Esophagus squamous epithelium (tissue), 5 donors: ENCODE measurements at regions not wholly inside any gene's neighbourhood (a gene's known extent, or its start where the extent isn't known, plus 50 kb on each side); places are given as distances from the start of the nearest gene placed in this dataset.

Source experiments
- DNase-seq: peaks from one replicate; lab custom pipeline; 2025; lab: John Stamatoyannopoulos, UW
- H3K27ac ChIP-seq, 4 donors: fragments of 200-600 bp; sonication (generic); one replicate each; pipeline ENCODE4 v1.5.1; 2016 to 2019; ENCODE audit warnings: mild to moderate bottlenecking in 1 of 4
- H3K27me3 ChIP-seq, 4 donors: fragments of 200-600 bp; sonication (generic); 1 replicate in 3 of 4; 2 replicates in 1 of 4; pipeline versions ENCODE4 v1.5.1 to v1.6.0; 2017 to 2021; ENCODE audit warnings: antibody characterized with exemption in 1 of 4
- H3K36me3 ChIP-seq, 3 donors: fragments of 200-600 bp; sonication (generic); one replicate each; pipeline ENCODE4 v1.5.1; 2016 to 2019
- H3K4me1 ChIP-seq, 3 donors: fragments of 200-600 bp; sonication (generic); one replicate each; pipeline ENCODE4 v1.5.1; 2017 to 2019
- H3K4me3 ChIP-seq, 4 donors: fragments of 200-600 bp; sonication (generic); 1 replicate in 3 of 4; 2 replicates in 1 of 4; pipeline ENCODE4 v1.5.1; 2016 to 2019; ENCODE audit warnings: mild to moderate bottlenecking in 2 of 4, moderate library complexity in 1 of 4
- H3K9me3 ChIP-seq, 3 donors: fragments of 200-600 bp; sonication (generic); one replicate each; pipeline ENCODE4 v1.5.1; 2016 to 2019
- POLR2A ChIP-seq, 4 donors: fragments of 450-650 bp; IDR thresholded peaks; one replicate each; pipeline ENCODE4 v1.6.1; 2017; ENCODE audit warnings: antibody characterized with exemption in 4 of 4, mild to moderate bottlenecking in 4 of 4, moderate library complexity in 3 of 4
- WGBS, 2 donors: methylation state at CpG; one replicate each; pipeline ENCODE4 v1.1.5; 2018; 5-methylcytosine and 5-hydroxymethylcytosine counted together
- intact Hi-C: fragments of 100-400 bp; cut with DNase I; formaldehyde crosslinking; loops from one replicate; pipeline ENCODE4 v1.15.0; 2022
- TF ChIP-seq, protein P1 (sequence below), 6 experiments: fragments of 450-650 bp in 4 of 6; fragments of 200-600 bp in 2 of 6; sonication (generic) in 2 of 6; IDR thresholded peaks; one replicate each; pipeline ENCODE4 v1.5.1; 2016 to 2019; ENCODE audit warnings: antibody characterized with exemption in 6 of 6, mild to moderate bottlenecking in 4 of 6, moderate library complexity in 4 of 6
- donor health status: DM: yes; HTN: yes; CAD: no.

- intact Hi-C loops = no loop called here
- WGBS, 2 donors = 63 to 66% methylated on average over 4 of the region's 4 CpGs
- no peak for DNase-seq
These were observed 59.0 kb downstream of the NDUFS5 start for GRCh38 chr1:39085174-39085573.

GRCh38 chr1:39086386-39086785, 60.2 kb downstream of the NDUFS5 start:
- Histone ChIP-seq H3K4me1 (peaks cover 14 to 45% (median 17%) of the 10 kb centered on the region in 3 donors), H3K4me3 (no peak overlapping the region), H3K9me3 (no peaks in the 10 kb centered on the region), H3K27me3 (peaks cover 0 to 36% (median 0%) of the 10 kb centered on the region in 4 donors), H3K27ac (peak overlapping the region in 3 of 4 donors; percentile 36 to 77 (median 47)), H3K36me3 (no peaks in the 10 kb centered on the region)
- intact Hi-C loops = no loop called here
- no peak for DNase-seq
- no peak for TF ChIP-seq POLR2A (IDR thresholded peaks at IDR 0.05)
- TF ChIP-seq, protein P1, sequence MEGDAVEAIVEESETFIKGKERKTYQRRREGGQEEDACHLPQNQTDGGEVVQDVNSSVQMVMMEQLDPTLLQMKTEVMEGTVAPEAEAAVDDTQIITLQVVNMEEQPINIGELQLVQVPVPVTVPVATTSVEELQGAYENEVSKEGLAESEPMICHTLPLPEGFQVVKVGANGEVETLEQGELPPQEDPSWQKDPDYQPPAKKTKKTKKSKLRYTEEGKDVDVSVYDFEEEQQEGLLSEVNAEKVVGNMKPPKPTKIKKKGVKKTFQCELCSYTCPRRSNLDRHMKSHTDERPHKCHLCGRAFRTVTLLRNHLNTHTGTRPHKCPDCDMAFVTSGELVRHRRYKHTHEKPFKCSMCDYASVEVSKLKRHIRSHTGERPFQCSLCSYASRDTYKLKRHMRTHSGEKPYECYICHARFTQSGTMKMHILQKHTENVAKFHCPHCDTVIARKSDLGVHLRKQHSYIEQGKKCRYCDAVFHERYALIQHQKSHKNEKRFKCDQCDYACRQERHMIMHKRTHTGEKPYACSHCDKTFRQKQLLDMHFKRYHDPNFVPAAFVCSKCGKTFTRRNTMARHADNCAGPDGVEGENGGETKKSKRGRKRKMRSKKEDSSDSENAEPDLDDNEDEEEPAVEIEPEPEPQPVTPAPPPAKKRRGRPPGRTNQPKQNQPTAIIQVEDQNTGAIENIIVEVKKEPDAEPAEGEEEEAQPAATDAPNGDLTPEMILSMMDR (IDR thresholded peaks at IDR 0.05) = no peak
- 34 to 41% methylated on average over 3 of the region's 3 CpGs for WGBS, 2 donors

More at GRCh38 chr1:39085174-39085573, 59.0 kb downstream of the NDUFS5 start:
- Histone ChIP-seq H3K36me3 (no peaks in the 10 kb centered on the region), H3K4me3 (no peak overlapping the region), H3K4me1 (peaks cover 10 to 42% (median 13%) of the 10 kb centered on the region in 3 donors), H3K27ac (no peak overlapping the region), H3K27me3 (peaks cover 0 to 48% (median 0%) of the 10 kb centered on the region in 4 donors), H3K9me3 (no peaks in the 10 kb centered on the region)
- no peak for TF ChIP-seq POLR2A (IDR thresholded peaks at IDR 0.05)
- TF ChIP-seq, protein P1 (IDR thresholded peaks at IDR 0.05) = no peak

DNA sequence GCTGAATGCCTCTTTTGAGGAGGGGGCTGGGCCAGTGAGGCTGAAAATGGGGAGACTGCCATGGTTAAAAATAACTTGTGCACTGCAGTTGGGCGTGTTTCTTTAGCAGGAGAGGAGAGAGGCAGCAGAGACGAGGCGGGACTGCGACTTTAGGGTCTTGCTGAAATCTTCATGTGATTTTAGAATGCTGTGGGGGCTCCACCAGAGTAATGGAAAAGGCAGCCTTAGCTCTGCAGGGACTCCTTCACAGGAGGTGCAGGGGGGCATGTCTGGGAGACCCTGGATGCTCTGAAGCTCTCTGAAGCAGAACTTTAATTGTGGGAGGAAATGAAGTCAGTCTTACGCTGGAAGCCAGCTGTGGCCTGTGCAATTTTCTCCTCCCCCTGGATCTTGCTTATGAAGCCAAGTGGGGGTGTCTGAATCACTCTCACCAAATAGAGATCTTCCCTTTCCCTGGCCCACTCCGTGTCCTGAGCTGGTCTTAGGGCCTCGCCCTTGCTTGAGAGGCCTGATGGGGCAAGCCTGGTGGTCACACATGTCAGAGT, 60.8 kb downstream of the NDUFS5 start:
- H3K27ac ChIP-seq = peak overlapping the region in 3 of 4 donors; percentile 36 to 77 (median 47)
- H3K27me3 ChIP-seq = peaks cover 0 to 31% (median 0%) of the 10 kb centered on the region in 4 donors
- H3K9me3 ChIP-seq = no peaks in the 10 kb centered on the region
- H3K4me3 ChIP-seq = no peak overlapping the region
- intact Hi-C loops = no loop called here
- TF ChIP-seq, protein P1 (IDR thresholded peaks at IDR 0.05) = no peak
- TF ChIP-seq POLR2A (IDR thresholded peaks at IDR 0.05) = no peak
- 51 to 62% methylated on average over 4 to 7 of the region's 7 CpGs for WGBS, 2 donors
- H3K4me1 ChIP-seq = peaks cover 9 to 45% (median 17%) of the 10 kb centered on the region in 3 donors
- H3K36me3 ChIP-seq = no peaks in the 10 kb centered on the region
- DNase-seq = no peak

DNA sequence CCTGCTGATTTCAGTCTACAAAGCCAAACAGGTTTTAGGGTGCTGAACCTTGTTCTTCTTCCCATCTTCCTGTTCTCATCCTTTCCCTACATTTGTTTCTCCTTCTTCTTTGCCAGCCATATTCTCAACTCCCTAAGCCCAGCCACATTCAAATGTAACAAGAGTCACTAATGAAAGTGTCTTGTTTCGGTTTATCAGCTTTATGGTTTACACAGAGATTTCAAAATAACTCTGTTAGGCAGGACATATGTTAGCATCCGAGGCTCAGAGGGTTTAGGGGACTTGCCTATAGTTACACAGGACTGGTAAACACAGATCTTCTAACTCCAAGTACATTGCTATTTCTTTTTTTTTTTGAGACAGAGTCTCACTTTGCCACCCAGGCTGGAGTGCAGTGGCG, 61.3 kb downstream of the NDUFS5 start:
- intact Hi-C loops = no loop called here
- Histone ChIP-seq H3K27me3 (peaks cover 0 to 26% (median 0%) of the 10 kb centered on the region in 4 donors), H3K9me3 (no peaks in the 10 kb centered on the region), H3K4me3 (no peak overlapping the region), H3K27ac (peak overlapping the region in 3 of 4 donors; percentile 36 to 77 (median 47)), H3K4me1 (peaks cover 8 to 45% (median 17%) of the 10 kb centered on the region in 3 donors), H3K36me3 (no peaks in the 10 kb centered on the region)
- no peak for DNase-seq
- 70 to 72% methylated on average over 3 of the region's 3 CpGs for WGBS, 2 donors
- TF ChIP-seq, protein P1 (IDR thresholded peaks at IDR 0.05) = no peak
- no peak for TF ChIP-seq POLR2A (IDR thresholded peaks at IDR 0.05)

DNA sequence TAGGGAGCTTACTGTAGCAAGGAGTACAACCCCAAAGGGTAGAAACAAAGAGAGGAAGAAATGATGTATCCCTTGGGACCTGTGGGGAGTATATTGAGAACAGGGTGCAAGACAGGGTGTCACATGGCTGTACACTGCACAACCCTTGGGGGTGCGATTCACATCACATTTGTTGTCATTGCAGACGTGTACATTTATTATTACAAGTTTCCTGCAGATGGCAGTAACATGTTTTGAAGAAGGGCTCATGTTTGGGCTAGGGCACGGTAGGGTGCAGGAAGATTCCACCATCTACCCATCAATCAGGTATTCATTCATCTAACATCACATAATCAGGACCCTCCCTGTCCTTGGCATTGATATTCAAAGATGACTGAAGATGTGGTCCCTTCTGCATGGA, 62.5 kb downstream of the NDUFS5 start:
- H3K36me3 ChIP-seq = no peaks in the 10 kb centered on the region
- H3K9me3 ChIP-seq = no peaks in the 10 kb centered on the region
- intact Hi-C loops = no loop called here
- H3K27ac ChIP-seq = no peak overlapping the region
- peaks cover 8 to 48% (median 17%) of the 10 kb centered on the region in 3 donors for H3K4me1 ChIP-seq
- 73 to 77% methylated on average over 3 of the region's 3 CpGs for WGBS, 2 donors
- no peak overlapping the region for H3K4me3 ChIP-seq
- peaks cover 0 to 13% (median 0%) of the 10 kb centered on the region in 4 donors for H3K27me3 ChIP-seq
- DNase-seq = no peak
- TF ChIP-seq, protein P1 (IDR thresholded peaks at IDR 0.05) = no peak
- TF ChIP-seq POLR2A (IDR thresholded peaks at IDR 0.05) = no peak
